H1 (cell line): ENCODE measurements at regions not wholly inside any gene's neighbourhood (a gene's known extent, or its start where the extent isn't known, plus 50 kb on each side); places are given as distances from the start of the nearest gene placed in this dataset.
A peak's percentile ranks its signal among the peaks of the same experiment; 100 is the strongest.

Source experiments
- EGR1 ChIP-seq: IDR thresholded peaks from 2 replicates; pipeline ENCODE4 v1.6.1; 2011; ENCODE audit warnings: low read depth, low read length, borderline replicate concordance
- NANOG ChIP-seq: IDR thresholded peaks from 2 replicates; pipeline ENCODE4 v1.6.1; 2011; ENCODE audit warnings: low read length, low read depth, mild to moderate bottlenecking, inconsistent platforms; ENCODE audit not compliant: insufficient read depth, poor library complexity, severe bottlenecking
- SUZ12 ChIP-seq: fragments of 200-600 bp; sonication (generic); IDR thresholded peaks from 2 replicates; pipeline ENCODE4 v1.6.1; 2012; ENCODE audit warnings: mild to moderate bottlenecking, inconsistent platforms, low read length, moderate library complexity, mixed read lengths
- TEAD4 ChIP-seq: IDR thresholded peaks from 2 replicates; pipeline ENCODE4 v1.6.1; 2012; ENCODE audit warnings: low read depth, low read length, inconsistent platforms, mixed read lengths

DNA sequence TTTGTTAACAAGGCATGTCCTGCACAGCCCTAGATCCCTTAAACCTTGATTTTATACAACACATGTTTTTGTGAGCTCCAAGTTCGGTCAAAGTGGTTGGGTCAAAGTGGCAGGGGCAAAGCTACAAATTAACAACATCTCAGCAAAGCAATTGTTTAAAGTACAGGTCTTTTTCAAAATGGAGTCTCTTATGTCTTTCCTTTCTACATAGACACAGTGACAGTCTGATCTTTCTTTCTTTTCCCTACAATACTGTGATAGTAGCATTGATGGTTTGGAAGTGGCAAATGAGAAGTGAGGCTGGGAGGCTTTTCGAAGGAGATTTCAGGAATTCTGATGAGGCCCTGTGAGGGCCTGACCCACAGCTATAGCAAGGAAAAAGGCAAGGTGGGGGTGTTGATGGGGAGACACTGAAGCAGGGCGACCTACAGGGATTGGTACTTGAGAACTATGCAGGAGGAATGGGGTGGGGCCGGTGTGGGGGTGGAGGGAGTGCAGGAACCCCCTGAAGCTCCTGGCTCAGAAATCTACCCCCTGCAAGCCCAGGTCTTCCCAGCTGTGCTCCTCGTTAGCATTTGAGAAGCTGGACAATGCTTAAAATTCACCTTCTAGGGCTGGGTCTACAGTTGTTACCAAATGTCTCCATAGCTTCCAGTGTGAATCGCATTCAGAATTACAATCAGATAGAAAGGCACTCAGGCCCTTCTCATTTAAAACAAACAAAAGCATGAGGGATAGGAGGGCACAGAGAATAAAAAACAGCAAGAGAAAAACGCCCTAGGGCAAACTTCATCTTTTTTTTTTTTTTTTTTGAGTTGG lies 102.6 kb upstream of the PPM1J start (continued):
- no peak for TF ChIP-seq SUZ12
- TF ChIP-seq NANOG, result peak; percentile 76
- TF ChIP-seq EGR1, result peak; percentile 87; the same call in 1 of the 2 replicates
- peak; percentile 80 for TF ChIP-seq TEAD4
